ENCODE measurements at regions not wholly inside any gene's neighbourhood (a gene's known extent, or its start where the extent isn't known, plus 50 kb on each side); places are given as distances from the start of the nearest gene placed in this dataset.

DNA sequence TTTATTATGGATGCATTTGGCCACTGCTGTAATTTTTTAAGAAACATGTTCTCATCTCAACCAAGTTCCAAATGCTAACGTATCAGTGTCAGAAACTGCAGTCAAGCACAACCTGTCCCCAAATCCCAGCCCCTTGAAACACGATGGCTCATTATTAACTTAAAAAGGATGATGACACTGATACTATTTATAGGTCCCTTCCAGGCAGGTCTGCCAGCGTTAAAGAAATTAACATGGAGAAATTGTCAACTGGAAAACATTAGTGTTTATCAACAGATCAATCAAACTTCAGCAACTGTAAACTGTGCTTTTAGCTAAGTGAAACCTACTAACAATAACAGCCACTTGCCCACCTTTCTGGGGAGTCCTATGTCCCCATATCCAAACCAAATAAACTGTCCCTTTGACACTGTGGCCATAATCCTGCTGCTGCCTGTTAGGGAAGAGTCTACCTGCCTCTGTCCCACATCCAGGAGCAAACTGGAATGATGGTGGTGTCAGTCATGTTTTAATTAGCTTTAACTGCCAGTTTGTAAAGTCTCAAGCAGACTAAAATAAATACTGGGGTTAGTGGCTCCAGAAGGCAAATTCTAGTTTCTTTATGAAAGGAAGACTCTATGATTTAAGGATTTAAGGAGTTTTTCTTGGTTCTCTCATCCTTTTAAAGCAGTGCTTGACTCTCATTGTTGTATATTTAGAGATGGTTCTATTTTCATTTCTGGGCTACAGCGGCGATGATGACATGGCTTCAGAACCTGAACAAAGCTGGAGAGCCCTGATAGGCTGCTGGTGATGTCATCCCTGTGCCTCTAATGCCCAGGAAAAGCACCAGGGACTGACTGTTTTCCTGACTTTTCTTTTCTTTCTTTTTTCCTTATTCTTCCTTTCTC lies 583.6 kb upstream of the PIK3C3 start:
- Histone ChIP-seq H3K4me3 (ENCODE audit: insufficient read depth, low read depth, low read length, poor library complexity, severe bottlenecking) (no peak overlapping the region), H3K27me3 (replicated peaks; ENCODE audit: control insufficient read depth, insufficient read depth, low read length, poor library complexity, severe bottlenecking) (no peaks in the 10 kb centered on the region), H3K27ac (ENCODE audit: insufficient read depth, low read length, poor library complexity, severe bottlenecking) (no peak overlapping the region), H3K9me3 (ENCODE audit: control insufficient read depth, low read length) (no peaks in the 10 kb centered on the region), H3K36me3 (ENCODE audit: control insufficient read depth, insufficient read depth, low read length) (no peaks in the 10 kb centered on the region), H3K4me1 (ENCODE audit: control insufficient read depth, insufficient read depth, low read length, poor library complexity, severe bottlenecking) (no peaks in the 10 kb centered on the region)
- no peak for DNase-seq

DNA sequence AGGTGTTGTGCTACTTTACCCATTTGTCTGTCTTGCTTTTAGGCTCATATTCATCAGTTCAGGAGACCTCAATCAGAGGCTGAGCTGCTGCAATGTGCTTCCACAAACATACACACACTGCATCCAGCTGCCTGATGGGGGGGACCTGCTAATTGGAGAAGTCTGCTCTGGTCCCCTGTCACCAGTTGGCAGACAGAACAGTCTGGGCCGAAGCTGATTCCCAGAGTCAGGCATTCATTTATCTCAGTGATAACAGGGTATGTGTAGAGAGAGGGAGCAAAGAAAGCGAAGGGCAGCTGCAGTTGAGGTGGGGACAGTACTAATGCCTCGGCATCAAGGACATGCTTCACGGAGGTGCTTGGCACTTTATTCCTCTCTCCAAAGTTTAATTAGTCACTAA lies 584.3 kb upstream of the PIK3C3 start:
- no peak overlapping the region for H3K4me3 ChIP-seq (ENCODE audit: insufficient read depth, low read depth, low read length, poor library complexity, severe bottlenecking)
- no peaks in the 10 kb centered on the region for H3K36me3 ChIP-seq (ENCODE audit: control insufficient read depth, insufficient read depth, low read length)
- no peak for DNase-seq

DNA sequence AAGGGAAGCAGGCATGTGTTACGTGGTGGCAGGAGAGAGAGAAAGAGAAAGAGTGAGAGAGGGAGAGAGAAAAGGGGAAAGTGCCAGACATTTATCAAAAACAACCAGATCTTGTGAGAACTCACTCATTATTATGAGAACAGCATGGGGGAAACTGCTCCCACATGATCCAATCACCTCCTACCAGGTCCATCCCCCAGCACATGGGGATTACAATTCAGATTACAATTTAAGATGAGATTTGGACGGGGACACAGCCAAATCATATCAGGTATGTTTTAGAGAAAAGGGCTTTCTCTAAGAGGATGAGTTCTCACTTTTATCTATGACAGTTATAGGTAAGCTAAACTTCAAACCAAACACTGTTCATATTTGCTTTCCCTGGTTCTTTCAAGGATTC lies 597.3 kb upstream of the PIK3C3 start:
- Histone ChIP-seq H3K4me3 (ENCODE audit: insufficient read depth, low read depth, low read length, poor library complexity, severe bottlenecking) (no peak overlapping the region), H3K4me1 (ENCODE audit: control insufficient read depth, insufficient read depth, low read length, poor library complexity, severe bottlenecking) (no peaks in the 10 kb centered on the region)
- no peak for DNase-seq

More for the DNA sequence above, 584.3 kb upstream of the PIK3C3 start:
- Histone ChIP-seq H3K27ac (ENCODE audit: insufficient read depth, low read length, poor library complexity, severe bottlenecking) (no peak overlapping the region), H3K27me3 (replicated peaks; ENCODE audit: control insufficient read depth, insufficient read depth, low read length, poor library complexity, severe bottlenecking) (no peaks in the 10 kb centered on the region), H3K9me3 (ENCODE audit: control insufficient read depth, low read length) (no peaks in the 10 kb centered on the region), H3K4me1 (ENCODE audit: control insufficient read depth, insufficient read depth, low read length, poor library complexity, severe bottlenecking) (no peaks in the 10 kb centered on the region)

DNA sequence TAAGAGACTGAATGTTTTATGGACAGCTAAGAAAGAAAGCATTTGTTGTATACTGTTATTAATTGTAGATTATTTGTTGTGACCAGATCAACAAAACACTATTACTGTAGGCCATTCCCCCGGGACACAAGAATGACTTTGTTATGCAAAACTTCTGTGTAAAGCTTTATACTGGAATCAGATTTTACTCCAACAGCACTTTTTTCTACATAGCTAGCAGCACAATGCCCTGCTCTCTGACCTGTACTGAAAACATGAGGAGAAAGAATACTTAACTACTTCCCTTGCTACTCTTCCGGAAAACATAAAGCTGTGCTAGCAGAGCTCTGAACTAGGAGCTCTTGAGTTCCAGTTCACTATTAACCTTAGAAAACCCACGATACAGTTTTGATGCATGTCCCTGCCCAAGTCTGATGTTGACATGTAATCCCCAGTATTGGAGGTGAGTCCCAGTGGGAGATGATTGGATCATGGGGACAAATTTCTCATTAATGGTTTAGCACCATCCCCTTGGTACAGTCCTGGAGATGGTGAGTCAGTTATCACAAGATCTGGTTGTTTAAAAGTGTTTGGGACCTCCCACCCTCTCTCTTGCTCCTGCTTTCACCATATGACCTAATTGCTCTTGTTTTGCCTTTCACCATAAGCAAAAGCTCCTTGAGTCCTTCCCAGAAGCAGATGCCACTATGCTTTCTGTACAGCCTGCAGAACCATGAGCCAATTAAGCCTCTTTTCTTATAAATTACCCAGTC lies 601.1 kb upstream of the PIK3C3 start:
- Histone ChIP-seq H3K9me3 (ENCODE audit: control insufficient read depth, low read length) (no peaks in the 10 kb centered on the region), H3K27me3 (replicated peaks; ENCODE audit: control insufficient read depth, insufficient read depth, low read length, poor library complexity, severe bottlenecking) (no peaks in the 10 kb centered on the region), H3K27ac (ENCODE audit: insufficient read depth, low read length, poor library complexity, severe bottlenecking) (no peak overlapping the region), H3K4me3 (ENCODE audit: insufficient read depth, low read depth, low read length, poor library complexity, severe bottlenecking) (no peak overlapping the region), H3K4me1 (ENCODE audit: control insufficient read depth, insufficient read depth, low read length, poor library complexity, severe bottlenecking) (no peaks in the 10 kb centered on the region), H3K36me3 (ENCODE audit: control insufficient read depth, insufficient read depth, low read length) (no peaks in the 10 kb centered on the region)
- no peak for DNase-seq

More for the DNA sequence above, 597.3 kb upstream of the PIK3C3 start:
- Histone ChIP-seq H3K27me3 (replicated peaks; ENCODE audit: control insufficient read depth, insufficient read depth, low read length, poor library complexity, severe bottlenecking) (no peaks in the 10 kb centered on the region), H3K9me3 (ENCODE audit: control insufficient read depth, low read length) (no peaks in the 10 kb centered on the region), H3K36me3 (ENCODE audit: control insufficient read depth, insufficient read depth, low read length) (no peaks in the 10 kb centered on the region), H3K27ac (ENCODE audit: insufficient read depth, low read length, poor library complexity, severe bottlenecking) (no peak overlapping the region)

DNA sequence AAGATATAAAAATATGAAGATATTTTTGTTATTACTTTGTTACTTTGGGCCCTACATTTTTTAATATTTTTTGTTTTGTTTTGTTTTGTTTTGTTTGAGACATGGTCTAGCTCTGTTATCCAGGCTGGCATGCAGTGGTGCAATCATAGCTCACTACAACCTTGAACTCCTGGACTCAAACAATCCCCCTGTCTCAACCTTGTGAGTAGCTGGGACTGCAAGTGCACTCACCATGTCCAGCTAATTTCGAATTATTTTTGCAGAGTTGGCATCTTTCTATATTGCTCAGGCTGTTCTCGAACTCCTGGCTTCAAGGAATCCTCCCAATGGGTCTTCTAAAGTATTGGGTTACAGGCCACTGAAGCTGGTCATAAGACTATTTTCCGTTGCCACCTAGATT lies 603.6 kb upstream of the PIK3C3 start:
- Histone ChIP-seq H3K36me3 (ENCODE audit: control insufficient read depth, insufficient read depth, low read length) (no peaks in the 10 kb centered on the region), H3K4me1 (ENCODE audit: control insufficient read depth, insufficient read depth, low read length, poor library complexity, severe bottlenecking) (no peaks in the 10 kb centered on the region), H3K9me3 (ENCODE audit: control insufficient read depth, low read length) (no peaks in the 10 kb centered on the region), H3K27ac (ENCODE audit: insufficient read depth, low read length, poor library complexity, severe bottlenecking) (no peak overlapping the region), H3K27me3 (replicated peaks; ENCODE audit: control insufficient read depth, insufficient read depth, low read length, poor library complexity, severe bottlenecking) (no peaks in the 10 kb centered on the region), H3K4me3 (ENCODE audit: insufficient read depth, low read depth, low read length, poor library complexity, severe bottlenecking) (no peak overlapping the region)
- no peak for DNase-seq

DNA sequence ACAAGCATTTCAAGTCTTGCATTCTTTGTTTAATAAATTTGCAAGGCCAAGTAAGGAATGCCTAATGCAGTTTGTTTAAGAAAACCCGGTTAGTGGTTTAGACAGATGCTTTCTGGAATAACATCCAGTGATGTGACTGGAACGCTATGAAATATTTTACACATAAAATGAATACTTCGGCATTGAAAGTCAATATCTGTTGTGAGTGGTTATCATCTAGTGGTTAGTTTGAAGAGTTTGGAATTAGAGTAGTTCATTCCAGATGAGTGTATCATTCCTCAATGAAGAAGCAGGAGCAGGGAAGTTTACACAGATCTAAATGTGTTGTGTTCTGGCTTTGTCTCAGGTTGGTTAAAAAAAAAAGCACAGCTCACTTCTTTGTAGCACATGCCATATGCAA lies 608.0 kb upstream of the PIK3C3 start:
- H3K27ac ChIP-seq (ENCODE audit: insufficient read depth, low read length, poor library complexity, severe bottlenecking) = no peak overlapping the region
- H3K36me3 ChIP-seq (ENCODE audit: control insufficient read depth, insufficient read depth, low read length) = no peaks in the 10 kb centered on the region
- no peaks in the 10 kb centered on the region for H3K9me3 ChIP-seq (ENCODE audit: control insufficient read depth, low read length)
- no peaks in the 10 kb centered on the region for H3K27me3 ChIP-seq (replicated peaks; ENCODE audit: control insufficient read depth, insufficient read depth, low read length, poor library complexity, severe bottlenecking)
- H3K4me1 ChIP-seq (ENCODE audit: control insufficient read depth, insufficient read depth, low read length, poor library complexity, severe bottlenecking) = no peaks in the 10 kb centered on the region
- H3K4me3 ChIP-seq (ENCODE audit: insufficient read depth, low read depth, low read length, poor library complexity, severe bottlenecking) = no peak overlapping the region
- DNase-seq = no peak

DNA sequence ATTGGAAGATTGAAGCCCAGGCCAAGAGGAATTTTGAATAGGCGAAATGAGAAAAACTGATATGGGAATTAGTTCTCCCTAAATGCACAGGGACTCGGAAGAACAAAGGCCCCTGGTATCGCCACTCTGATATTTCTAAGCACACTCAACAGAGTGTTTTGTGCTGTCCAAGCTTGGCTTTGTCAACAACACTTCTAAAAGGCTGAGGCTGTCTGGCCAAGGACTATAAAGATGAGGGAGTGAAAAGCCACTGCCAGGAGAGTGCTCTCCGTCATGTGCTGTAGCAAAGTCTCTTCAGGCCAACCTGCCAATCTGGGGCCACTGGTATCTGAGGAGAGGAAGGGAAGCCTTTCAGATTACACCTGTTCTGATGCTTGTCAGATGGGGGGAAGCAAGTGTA lies 611.2 kb upstream of the PIK3C3 start:
- Histone ChIP-seq H3K27ac (ENCODE audit: insufficient read depth, low read length, poor library complexity, severe bottlenecking) (no peak overlapping the region), H3K27me3 (replicated peaks; ENCODE audit: control insufficient read depth, insufficient read depth, low read length, poor library complexity, severe bottlenecking) (no peaks in the 10 kb centered on the region), H3K9me3 (ENCODE audit: control insufficient read depth, low read length) (no peaks in the 10 kb centered on the region), H3K4me3 (ENCODE audit: insufficient read depth, low read depth, low read length, poor library complexity, severe bottlenecking) (no peak overlapping the region), H3K4me1 (ENCODE audit: control insufficient read depth, insufficient read depth, low read length, poor library complexity, severe bottlenecking) (no peaks in the 10 kb centered on the region), H3K36me3 (ENCODE audit: control insufficient read depth, insufficient read depth, low read length) (no peaks in the 10 kb centered on the region)
- DNase-seq = no peak

DNA sequence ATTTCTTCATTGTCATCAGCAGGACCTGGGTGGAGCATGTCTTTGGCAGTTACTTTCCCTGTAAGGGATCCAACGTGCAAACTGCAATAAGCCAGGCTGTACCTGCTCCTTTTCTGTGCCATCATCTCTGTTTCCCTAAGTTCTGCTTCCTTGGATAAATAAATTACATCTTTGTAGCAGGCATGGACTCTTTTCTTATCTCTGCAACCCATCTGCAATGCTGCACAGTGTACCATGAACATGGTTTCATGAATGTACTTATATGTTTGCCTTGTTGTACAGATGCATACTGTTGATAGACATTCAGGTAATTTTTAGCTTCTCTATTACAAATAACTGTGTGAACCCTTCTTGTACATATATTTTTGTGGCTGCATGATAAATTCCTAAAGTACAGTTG lies 616.7 kb upstream of the PIK3C3 start:
- H3K36me3 ChIP-seq (ENCODE audit: control insufficient read depth, insufficient read depth, low read length) = no peaks in the 10 kb centered on the region
- no peak overlapping the region for H3K4me3 ChIP-seq (ENCODE audit: insufficient read depth, low read depth, low read length, poor library complexity, severe bottlenecking)
- no peaks in the 10 kb centered on the region for H3K4me1 ChIP-seq (ENCODE audit: control insufficient read depth, insufficient read depth, low read length, poor library complexity, severe bottlenecking)
- no peaks in the 10 kb centered on the region for H3K9me3 ChIP-seq (ENCODE audit: control insufficient read depth, low read length)
- no peak overlapping the region for H3K27ac ChIP-seq (ENCODE audit: insufficient read depth, low read length, poor library complexity, severe bottlenecking)
- no peaks in the 10 kb centered on the region for H3K27me3 ChIP-seq (replicated peaks; ENCODE audit: control insufficient read depth, insufficient read depth, low read length, poor library complexity, severe bottlenecking)
- no peak for DNase-seq

DNA sequence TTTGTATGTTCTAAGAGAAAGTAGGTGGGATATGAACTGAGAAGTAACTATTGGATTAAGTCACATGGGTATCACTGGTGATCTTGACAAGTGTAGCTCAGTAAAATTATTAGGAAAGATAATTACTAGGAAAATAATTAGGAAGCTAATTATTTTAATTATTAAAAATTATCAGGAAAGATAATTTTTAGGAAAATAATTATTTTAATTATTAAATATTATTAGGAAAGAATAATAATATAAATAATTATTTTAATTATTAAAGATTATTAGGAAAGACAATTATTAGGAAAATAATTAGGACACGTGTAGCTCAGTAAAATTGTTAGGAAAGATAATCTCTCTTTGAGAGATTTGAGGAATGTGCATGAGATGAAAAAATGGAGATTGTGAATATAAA lies 623.4 kb upstream of the PIK3C3 start:
- H3K4me3 ChIP-seq (ENCODE audit: insufficient read depth, low read depth, low read length, poor library complexity, severe bottlenecking) = no peak overlapping the region
- no peaks in the 10 kb centered on the region for H3K4me1 ChIP-seq (ENCODE audit: control insufficient read depth, insufficient read depth, low read length, poor library complexity, severe bottlenecking)
- H3K9me3 ChIP-seq (ENCODE audit: control insufficient read depth, low read length) = no peaks in the 10 kb centered on the region
- DNase-seq = no peak
- H3K27ac ChIP-seq (ENCODE audit: insufficient read depth, low read length, poor library complexity, severe bottlenecking) = no peak overlapping the region
- no peaks in the 10 kb centered on the region for H3K27me3 ChIP-seq (replicated peaks; ENCODE audit: control insufficient read depth, insufficient read depth, low read length, poor library complexity, severe bottlenecking)
- H3K36me3 ChIP-seq (ENCODE audit: control insufficient read depth, insufficient read depth, low read length) = no peaks in the 10 kb centered on the region

DNA sequence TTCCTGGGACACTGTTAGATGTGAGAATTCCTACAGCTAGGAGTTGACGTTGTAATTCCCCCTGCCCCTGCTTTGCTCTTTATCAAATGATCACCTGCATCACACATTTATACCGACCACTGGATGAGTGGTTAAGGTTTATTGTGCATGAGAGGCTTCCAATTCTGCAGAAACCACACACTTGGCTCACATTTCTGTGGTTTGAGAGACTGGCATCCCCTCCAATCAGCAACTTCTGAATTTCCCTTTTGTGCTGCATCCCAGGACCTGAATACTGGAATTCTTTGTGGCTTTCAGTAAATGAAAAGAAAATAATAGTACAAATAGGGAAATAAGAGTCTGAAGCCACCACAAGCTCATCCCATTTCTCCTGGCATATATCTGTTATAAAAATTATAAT lies 628.7 kb upstream of the PIK3C3 start:
- no peak overlapping the region for H3K27ac ChIP-seq (ENCODE audit: insufficient read depth, low read length, poor library complexity, severe bottlenecking)
- no peaks in the 10 kb centered on the region for H3K36me3 ChIP-seq (ENCODE audit: control insufficient read depth, insufficient read depth, low read length)
- no peak for DNase-seq

More for the DNA sequence above, 628.7 kb upstream of the PIK3C3 start:
- no peaks in the 10 kb centered on the region for H3K9me3 ChIP-seq (ENCODE audit: control insufficient read depth, low read length)
- no peaks in the 10 kb centered on the region for H3K4me1 ChIP-seq (ENCODE audit: control insufficient read depth, insufficient read depth, low read length, poor library complexity, severe bottlenecking)
- H3K4me3 ChIP-seq (ENCODE audit: insufficient read depth, low read depth, low read length, poor library complexity, severe bottlenecking) = no peak overlapping the region
- H3K27me3 ChIP-seq (replicated peaks; ENCODE audit: control insufficient read depth, insufficient read depth, low read length, poor library complexity, severe bottlenecking) = no peaks in the 10 kb centered on the region

Measured in effector memory CD4-positive, alpha-beta T cell (primary cell).